ENCODE measurements at regions not wholly inside any gene's neighbourhood (a gene's known extent, or its start where the extent isn't known, plus 50 kb on each side); places are given as distances from the start of the nearest gene placed in this dataset.

DNA sequence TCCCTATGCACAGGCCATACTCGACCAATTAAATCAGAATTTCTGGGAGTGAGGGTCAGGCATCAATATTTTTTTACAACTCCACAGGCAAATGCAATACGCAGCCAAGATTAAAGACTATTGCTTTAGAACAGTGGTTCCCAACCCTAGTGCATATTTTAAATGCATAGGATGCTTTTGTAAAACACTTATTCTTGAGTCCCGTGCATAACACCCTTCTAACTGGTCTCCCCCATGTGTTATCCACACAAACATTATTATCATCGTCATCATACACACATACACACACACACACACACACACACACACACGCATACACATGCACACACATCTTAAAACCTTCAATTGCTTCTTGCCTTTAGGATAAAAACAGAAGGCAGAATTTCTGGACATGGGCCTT lies 145.0 kb upstream of the PELI1 start:
- TF ChIP-seq, protein P1, sequence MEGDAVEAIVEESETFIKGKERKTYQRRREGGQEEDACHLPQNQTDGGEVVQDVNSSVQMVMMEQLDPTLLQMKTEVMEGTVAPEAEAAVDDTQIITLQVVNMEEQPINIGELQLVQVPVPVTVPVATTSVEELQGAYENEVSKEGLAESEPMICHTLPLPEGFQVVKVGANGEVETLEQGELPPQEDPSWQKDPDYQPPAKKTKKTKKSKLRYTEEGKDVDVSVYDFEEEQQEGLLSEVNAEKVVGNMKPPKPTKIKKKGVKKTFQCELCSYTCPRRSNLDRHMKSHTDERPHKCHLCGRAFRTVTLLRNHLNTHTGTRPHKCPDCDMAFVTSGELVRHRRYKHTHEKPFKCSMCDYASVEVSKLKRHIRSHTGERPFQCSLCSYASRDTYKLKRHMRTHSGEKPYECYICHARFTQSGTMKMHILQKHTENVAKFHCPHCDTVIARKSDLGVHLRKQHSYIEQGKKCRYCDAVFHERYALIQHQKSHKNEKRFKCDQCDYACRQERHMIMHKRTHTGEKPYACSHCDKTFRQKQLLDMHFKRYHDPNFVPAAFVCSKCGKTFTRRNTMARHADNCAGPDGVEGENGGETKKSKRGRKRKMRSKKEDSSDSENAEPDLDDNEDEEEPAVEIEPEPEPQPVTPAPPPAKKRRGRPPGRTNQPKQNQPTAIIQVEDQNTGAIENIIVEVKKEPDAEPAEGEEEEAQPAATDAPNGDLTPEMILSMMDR (IDR thresholded peaks at IDR 0.05), result no peak
- no peak for TF ChIP-seq POLR2A (IDR thresholded peaks at IDR 0.05)

Data from lower leg skin (tissue), 3 donors.